HCEC 1CT (cell line): ENCODE measurements at regions not wholly inside any gene's neighbourhood (a gene's known extent, or its start where the extent isn't known, plus 50 kb on each side); places are given as distances from the start of the nearest gene placed in this dataset.
A peak's percentile ranks its signal among the peaks of the same experiment; 100 is the strongest.
"Not testable (repeated sequence)": the region's sequence is repeated elsewhere in the genome, so short reads cannot be mapped to it uniquely, and the experiment has no call there.

Experiments used
- DNase-seq: peaks from one replicate; pipeline ENCODE4 v3.0.0-alpha.2; 2017

GRCh38 chr17:11182430-11182829 lies 58.6 kb upstream of the SHISA6 start:
- no peak for DNase-seq

- no peak for DNase-seq
Observed at GRCh38 chr17:11178581-11178980, 62.4 kb upstream of the SHISA6 start.

- no peak for DNase-seq
Observed at GRCh38 chr17:11177340-11177739, 63.7 kb upstream of the SHISA6 start.

- no peak for DNase-seq
Observed at GRCh38 chr17:11176549-11176948, 64.5 kb upstream of the SHISA6 start.

- DNase-seq: no peak
Observed at GRCh38 chr17:11170881-11171280, 70.1 kb upstream of the SHISA6 start.

- no peak for DNase-seq
Observed at GRCh38 chr17:11151818-11152425, 89.1 kb upstream of the SHISA6 start.

- not testable (repeated sequence) for DNase-seq
Observed at GRCh38 chr17:11150906-11151511, 90.0 kb upstream of the SHISA6 start.

- DNase-seq: peak; percentile 9
Observed at GRCh38 chr17:11144358-11145233, 96.4 kb upstream of the SHISA6 start.

GRCh38 chr17:11142231-11142630 lies 98.8 kb upstream of the SHISA6 start:
- no peak for DNase-seq

- no peak for DNase-seq
Observed at GRCh38 chr17:11140501-11140900, 100.5 kb upstream of the SHISA6 start.

- DNase-seq: no peak
Observed at GRCh38 chr17:11140043-11140442, 101.0 kb upstream of the SHISA6 start.

- DNase-seq: no peak
Observed at GRCh38 chr17:11138023-11138422, 103.0 kb upstream of the SHISA6 start.

GRCh38 chr17:11135819-11136218 lies 105.2 kb upstream of the SHISA6 start:
- DNase-seq: no peak

GRCh38 chr17:11130367-11130766 lies 110.6 kb upstream of the SHISA6 start:
- no peak for DNase-seq

- no peak for DNase-seq
Observed at GRCh38 chr17:11122908-11123307, 118.1 kb upstream of the SHISA6 start.

GRCh38 chr17:11121341-11121985 lies 119.5 kb upstream of the SHISA6 start:
- DNase-seq: no peak

GRCh38 chr17:11109106-11109505 lies 131.9 kb upstream of the SHISA6 start:
- no peak for DNase-seq

- DNase-seq: no peak
Observed at GRCh38 chr17:11105141-11105540, 135.9 kb upstream of the SHISA6 start.

GRCh38 chr17:11097121-11097520 lies 143.9 kb upstream of the SHISA6 start:
- DNase-seq: no peak

- DNase-seq: no peak
Observed at GRCh38 chr17:11094331-11094730, 146.7 kb upstream of the SHISA6 start.

- no peak for DNase-seq
Observed at GRCh38 chr17:11086646-11087340, 154.2 kb upstream of the SHISA6 start.

- no peak for DNase-seq
Observed at GRCh38 chr17:11082559-11082958, 158.5 kb upstream of the SHISA6 start.

- DNase-seq: no peak
Observed at GRCh38 chr17:11081342-11081741, 159.7 kb upstream of the SHISA6 start.
